H1 (cell line): ENCODE measurements at regions not wholly inside any gene's neighbourhood (a gene's known extent, or its start where the extent isn't known, plus 50 kb on each side); places are given as distances from the start of the nearest gene placed in this dataset.

ENCODE experiments used
- CTCF ChIA-PET: fragments of 300-600 bp; sonication (Branson Sonifier 250); formaldehyde crosslinking; loops from one replicate; lab custom pipeline; 2021; ENCODE audit not compliant: partially characterized antibody; lab: Charles Lee
- POLR2A ChIA-PET: fragments of 300-600 bp; sonication (Branson Sonifier 250); formaldehyde crosslinking; loops from one replicate; lab custom pipeline; 2021; ENCODE audit warnings: inconsistent platforms; ENCODE audit not compliant: partially characterized antibody; lab: Charles Lee
- DNase-seq, 2 experiments: peaks; one replicate each; pipeline versions ENCODE4 v3.0.0 to v3.0.0-alpha.2; 2010 to 2022; ENCODE audit warnings: low spot score in 2 of 2, low read depth in 1 of 2, mixed read lengths in 1 of 2
- FAIRE-seq: peaks from 2 replicates; lab custom pipeline; 2011; peaks lifted over from hg19 to GRCh38; lab: Jason Lieb, UNC
- H2AFZ ChIP-seq: 2 replicates; pipeline ENCODE4 v1.8.1; 2012; ENCODE audit warnings: low read length, inconsistent platforms
- H2AK5ac ChIP-seq: 2 replicates; pipeline ENCODE4 v1.6.1; 2013; ENCODE audit warnings: low read depth, low read length
- H2BK120ac ChIP-seq: replicated peaks from 2 replicates; pipeline ENCODE3; 2013; ENCODE audit warnings: low read depth, low read length, inconsistent platforms
- H2BK12ac ChIP-seq: 2 replicates; pipeline ENCODE4 v1.6.1; 2013; ENCODE audit warnings: low read depth, low read length
- H2BK15ac ChIP-seq: 2 replicates; pipeline ENCODE4 v1.6.1; 2013; ENCODE audit warnings: low read length
- H2BK20ac ChIP-seq: 2 replicates; pipeline ENCODE4 v1.6.1; 2013; ENCODE audit warnings: low read length
- H2BK5ac ChIP-seq: 2 replicates; pipeline ENCODE4 v1.6.1; 2013; ENCODE audit warnings: low read depth, low read length
- H3K14ac ChIP-seq: 2 replicates; pipeline ENCODE4 v1.6.1; 2013; ENCODE audit warnings: inconsistent platforms; ENCODE audit not compliant: insufficient read length
- H3K18ac ChIP-seq: 2 replicates; pipeline ENCODE4 v1.6.1; 2013; ENCODE audit warnings: low read length; ENCODE audit errors: extremely low read depth
- H3K23ac ChIP-seq: 2 replicates; pipeline ENCODE4 v1.6.1; 2013; ENCODE audit warnings: inconsistent platforms; ENCODE audit not compliant: insufficient read length
- H3K23me2 ChIP-seq: 2 replicates; pipeline ENCODE4 v1.6.1; 2013; ENCODE audit warnings: low read depth, low read length
- H3K27ac ChIP-seq: 2 replicates; pipeline ENCODE4 v1.6.1; 2011; ENCODE audit warnings: low read depth, low read length, inconsistent platforms
- H3K27me3 ChIP-seq, 4 experiments: replicated peaks in 1 of 4; 1 replicate in 1 of 4; 2 replicates in 3 of 4; pipeline versions ENCODE4 v1.6.1 to v1.8.1; 2011 to 2013; ENCODE audit warnings: low read length in 3 of 4, mild to moderate bottlenecking in 3 of 4, inconsistent platforms in 2 of 4, mixed read lengths in 2 of 4, moderate library complexity in 1 of 4; ENCODE audit not compliant: control insufficient read depth in 3 of 4, insufficient read depth in 3 of 4; ENCODE audit errors: extremely low read depth in 1 of 4
- H3K36me3 ChIP-seq, 4 experiments: 2 replicates each; pipeline versions ENCODE4 v1.6.1 to v1.8.1; 2011 to 2013; ENCODE audit warnings: mild to moderate bottlenecking in 4 of 4, low read length in 3 of 4, moderate library complexity in 2 of 4, control low read depth in 1 of 4, inconsistent platforms in 1 of 4; ENCODE audit not compliant: insufficient read depth in 4 of 4, control insufficient read depth in 2 of 4
- H3K4ac ChIP-seq: replicated peaks from 2 replicates; pipeline ENCODE3; 2013; ENCODE audit warnings: low read length, low read depth, mixed read lengths, inconsistent platforms; ENCODE audit not compliant: insufficient read length
- H3K4me1 ChIP-seq, 4 experiments: replicated peaks in 1 of 4; 1 replicate in 1 of 4; 2 replicates in 3 of 4; pipeline versions ENCODE4 v1.6.1 to v1.8.1; 2011 to 2013; ENCODE audit warnings: low read length in 3 of 4, inconsistent platforms in 2 of 4, mixed read lengths in 1 of 4; ENCODE audit not compliant: insufficient read depth in 4 of 4, control insufficient read depth in 3 of 4
- H3K4me2 ChIP-seq, 2 experiments: 2 replicates each; pipeline versions ENCODE4 v1.6.1 to v1.8.1; 2011 to 2013; ENCODE audit warnings: low read depth in 2 of 2, low read length in 2 of 2, control low read depth in 1 of 2, inconsistent platforms in 1 of 2, mild to moderate bottlenecking in 1 of 2; ENCODE audit not compliant: insufficient read depth in 1 of 2
- H3K4me3 ChIP-seq, 4 experiments: fragments of 200-600, 300-600 bp in 1 of 4; sonication (generic), shearing (Covaris generic), sonication (Bioruptor Twin) in 1 of 4; 2 replicates each; pipeline versions ENCODE4 v1.5.1 to v1.8.1; 2011 to 2016; ENCODE audit warnings: low read length in 4 of 4, low read depth in 3 of 4, control low read depth in 2 of 4, inconsistent platforms in 2 of 4, mild to moderate bottlenecking in 2 of 4, mixed read lengths in 1 of 4, moderate library complexity in 1 of 4; ENCODE audit not compliant: insufficient read depth in 2 of 4; ENCODE audit errors: extremely low read depth in 1 of 4
- H3K56ac ChIP-seq: replicated peaks from 2 replicates; pipeline ENCODE3; 2013; ENCODE audit warnings: low read depth, mild to moderate bottlenecking, mixed read lengths, low read length, inconsistent platforms; ENCODE audit not compliant: insufficient read length
- H3K79me1 ChIP-seq: 2 replicates; pipeline ENCODE4 v1.6.1; 2013; ENCODE audit warnings: low read depth, low read length, control low read depth
- H3K79me2 ChIP-seq, 2 experiments: 2 replicates each; pipeline versions ENCODE4 v1.6.1 to v1.8.1; 2012 to 2013; ENCODE audit warnings: low read length in 2 of 2, mild to moderate bottlenecking in 2 of 2, inconsistent platforms in 1 of 2; ENCODE audit not compliant: insufficient read depth in 2 of 2, control insufficient read depth in 1 of 2
- H3K9ac ChIP-seq, 4 experiments: replicated peaks in 1 of 4; 1 replicate in 1 of 4; 2 replicates in 3 of 4; pipeline versions ENCODE4 v1.6.1 to v1.8.1; 2011 to 2013; ENCODE audit warnings: low read depth in 3 of 4, low read length in 3 of 4, control low read depth in 2 of 4, mild to moderate bottlenecking in 2 of 4, moderate library complexity in 2 of 4, inconsistent platforms in 1 of 4; ENCODE audit errors: extremely low read depth in 1 of 4
- H3K9me3 ChIP-seq, 2 experiments: 2 replicates each; pipeline versions ENCODE4 v1.6.1 to v1.8.1; 2012 to 2013; ENCODE audit warnings: mild to moderate bottlenecking in 2 of 2, moderate library complexity in 2 of 2, control low read depth in 1 of 2, inconsistent platforms in 1 of 2, low read depth in 1 of 2, low read length in 1 of 2, mixed read lengths in 1 of 2; ENCODE audit not compliant: insufficient read depth in 2 of 2
- H4K20me1 ChIP-seq, 2 experiments: replicated peaks in 1 of 2; 2 replicates each; pipeline versions ENCODE3 to v1.8.1; 2011 to 2013; ENCODE audit warnings: inconsistent platforms in 2 of 2, low read length in 2 of 2, mild to moderate bottlenecking in 1 of 2; ENCODE audit not compliant: insufficient read depth in 2 of 2, control insufficient read depth in 1 of 2
- H4K5ac ChIP-seq: 2 replicates; pipeline ENCODE4 v1.6.1; 2013; ENCODE audit warnings: low read length, low read depth, mixed read lengths, inconsistent platforms; ENCODE audit not compliant: insufficient read length
- H4K8ac ChIP-seq: 2 replicates; pipeline ENCODE4 v1.8.0; 2013; ENCODE audit warnings: mild to moderate bottlenecking, moderate library complexity, low read length, inconsistent platforms; ENCODE audit not compliant: insufficient read depth; ENCODE audit errors: extremely low read depth
- H4K91ac ChIP-seq: replicated peaks from 2 replicates; pipeline ENCODE3; 2013; ENCODE audit warnings: low read length, mixed read lengths, inconsistent platforms; ENCODE audit not compliant: insufficient read length
- BCL11A ChIP-seq, 2 experiments: IDR thresholded peaks; one replicate each; pipeline ENCODE4 v1.6.1; 2011; ENCODE audit warnings: low read depth in 2 of 2, low read length in 2 of 2, mild to moderate bottlenecking in 2 of 2
- CHD1 ChIP-seq: IDR thresholded peaks from 2 replicates; pipeline ENCODE4 v1.6.1; 2012; ENCODE audit warnings: low read depth, low read length, improper control_type of control experiment
- CTBP2 ChIP-seq: IDR thresholded peaks from 2 replicates; pipeline ENCODE4 v1.7.0; 2011; ENCODE audit warnings: borderline replicate concordance, mild to moderate bottlenecking, moderate library complexity, mixed read lengths, low read length; ENCODE audit not compliant: insufficient read depth, insufficient read length
- EGR1 ChIP-seq: IDR thresholded peaks from 2 replicates; pipeline ENCODE4 v1.6.1; 2011; ENCODE audit warnings: low read depth, low read length, borderline replicate concordance
- EZH2 ChIP-seq: fragments of 200-600 bp; sonication (generic); IDR thresholded peaks from 2 replicates; pipeline ENCODE4 v1.7.1; 2012; ENCODE audit warnings: low read depth, mild to moderate bottlenecking, moderate library complexity, low read length, inconsistent platforms; ENCODE audit not compliant: severe bottlenecking
- FOSL1 ChIP-seq: IDR thresholded peaks from 2 replicates; pipeline ENCODE4 v1.6.1; 2011; ENCODE audit warnings: mild to moderate bottlenecking, low read depth, low read length, moderate library complexity; ENCODE audit not compliant: insufficient read depth
- HDAC2 ChIP-seq, 2 experiments: fragments of 300-600 bp in 1 of 2; sonication (generic) in 1 of 2; IDR thresholded peaks; 2 replicates each; pipeline ENCODE4 v1.6.1; 2011 to 2012; ENCODE audit warnings: low read depth in 2 of 2, low read length in 2 of 2, mild to moderate bottlenecking in 2 of 2, moderate library complexity in 2 of 2, borderline replicate concordance in 1 of 2, inconsistent platforms in 1 of 2
- JUN ChIP-seq: IDR thresholded peaks from 2 replicates; pipeline ENCODE4 v1.6.1; 2011; ENCODE audit warnings: low read depth, mild to moderate bottlenecking, improper control_type of control experiment, low read length
- MAFK ChIP-seq: IDR thresholded peaks from 2 replicates; pipeline ENCODE4 v1.6.1; 2012; ENCODE audit warnings: low read depth, mild to moderate bottlenecking, improper control_type of control experiment, low read length
- NANOG ChIP-seq: IDR thresholded peaks from 2 replicates; pipeline ENCODE4 v1.6.1; 2011; ENCODE audit warnings: low read length, low read depth, mild to moderate bottlenecking, inconsistent platforms; ENCODE audit not compliant: insufficient read depth, poor library complexity, severe bottlenecking
- SIX5 ChIP-seq: IDR thresholded peaks from 2 replicates; pipeline ENCODE4 v1.6.1; 2011; ENCODE audit warnings: mild to moderate bottlenecking, low read depth, low read length
- SP1 ChIP-seq: IDR thresholded peaks from 2 replicates; pipeline ENCODE4 v1.6.1; 2011; ENCODE audit warnings: low read depth, low read length
- TAF7 ChIP-seq: optimal IDR thresholded peaks from 2 replicates; pipeline ENCODE3; 2011; ENCODE audit warnings: low read depth, mild to moderate bottlenecking, inconsistent platforms, low read length, moderate library complexity, borderline replicate concordance
- TBP ChIP-seq: IDR thresholded peaks from 2 replicates; pipeline ENCODE4 v1.6.1; 2011; ENCODE audit warnings: low read depth, low read length, improper control_type of control experiment
- TCF12 ChIP-seq: IDR thresholded peaks from 2 replicates; pipeline ENCODE4 v1.6.1; 2011; ENCODE audit warnings: low read depth, mild to moderate bottlenecking, low read length
- WGBS, 2 experiments: shearing (Covaris generic) in 1 of 2; methylation state at CpG; one replicate each; pipeline versions ENCODE4 v1.1.6 to v1.1.7; 2013 to 2015; ENCODE audit warnings: low lambda C conversion rate in 2 of 2, mixed read lengths in 2 of 2, inconsistent platforms in 1 of 2, low coverage in 1 of 2, missing lambda C conversion rate in 1 of 2; ENCODE audit not compliant: insufficient replicate concordance in 2 of 2, insufficient coverage in 1 of 2, insufficient read length in 1 of 2; ENCODE audit errors: extremely low coverage in 1 of 2, missing lambda C conversion rate in 1 of 2; 5-methylcytosine and 5-hydroxymethylcytosine counted together

DNA sequence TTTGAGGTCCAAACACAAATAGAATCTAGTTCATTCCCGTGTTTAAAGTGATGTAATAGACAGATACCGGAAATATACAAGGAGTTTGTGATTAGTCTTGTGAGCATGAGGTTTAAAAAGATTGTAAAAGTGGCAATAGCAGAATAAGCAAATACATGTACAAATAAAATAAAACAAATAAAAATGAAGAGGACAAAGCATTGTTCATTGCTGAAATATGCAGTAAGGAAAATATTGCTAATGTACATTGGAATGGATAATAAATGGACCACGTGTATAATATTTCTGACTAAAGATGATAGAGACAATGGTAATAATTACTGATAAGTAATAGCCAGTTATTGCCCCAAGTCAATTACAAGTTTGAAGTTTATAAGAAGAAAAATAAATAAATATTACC lies 75.6 kb upstream of the RTL1 start:
- POLR2A ChIA-PET = no interaction called here
- CTCF ChIA-PET = no interaction called here
- no peak overlapping the region for H4K8ac ChIP-seq
- WGBS, 2 experiments = 81% methylated on average over 3 of the region's 3 CpGs; no CpG with 5 or more reads in 1 of the 2 experiments
- H3K23ac ChIP-seq = no peak overlapping the region
- no peak overlapping the region for H2BK120ac ChIP-seq
- no peak overlapping the region for H3K18ac ChIP-seq
- H3K27ac ChIP-seq = no peak overlapping the region
- H3K4me1 ChIP-seq = no peaks in the 10 kb centered on the region
- H3K9me3 ChIP-seq = no peaks in the 10 kb centered on the region
- no peak overlapping the region for H3K14ac ChIP-seq
- H2AK5ac ChIP-seq = no peak overlapping the region
- H3K23me2 ChIP-seq = no peaks in the 10 kb centered on the region
- H3K56ac ChIP-seq = no peak overlapping the region
- H3K4ac ChIP-seq = no peak overlapping the region
- no peaks in the 10 kb centered on the region for H3K79me2 ChIP-seq
- H2AFZ ChIP-seq = no peak overlapping the region
- H3K36me3 ChIP-seq = no peaks in the 10 kb centered on the region
- no peak overlapping the region for H2BK5ac ChIP-seq
- FAIRE-seq = no peak
- no peaks in the 10 kb centered on the region for H4K20me1 ChIP-seq
- no peak overlapping the region for H2BK15ac ChIP-seq
- H2BK12ac ChIP-seq = no peak overlapping the region
- no peak overlapping the region for H4K5ac ChIP-seq
- no peaks in the 10 kb centered on the region for H3K79me1 ChIP-seq
- H3K4me2 ChIP-seq = no peak overlapping the region
- DNase-seq = no peak
- H2BK20ac ChIP-seq = no peak overlapping the region
- no peak overlapping the region for H4K91ac ChIP-seq
- no peak overlapping the region for H3K9ac ChIP-seq
- H3K27me3 ChIP-seq = no peaks in the 10 kb centered on the region
- H3K4me3 ChIP-seq = no peak overlapping the region
- TF ChIP-seq TBP = no peak
- no peak for TF ChIP-seq NANOG
- no peak for TF ChIP-seq CTBP2
- TF ChIP-seq SIX5 = no peak
- no peak for TF ChIP-seq BCL11A (IDR thresholded peaks at IDR 0.05; ENCODE audit: low read depth in 2 of 2, low read length in 2 of 2)
- no peak for TF ChIP-seq SP1
- TF ChIP-seq MAFK = no peak
- no peak for TF ChIP-seq TAF7
- TF ChIP-seq HDAC2 (IDR thresholded peaks at IDR 0.05; ENCODE audit: borderline replicate concordance in 1 of 2, low read depth in 2 of 2, low read length in 2 of 2) = no peak
- TF ChIP-seq TCF12 = no peak
- no peak for TF ChIP-seq CHD1
- no peak for TF ChIP-seq EZH2
- no peak for TF ChIP-seq FOSL1
- TF ChIP-seq JUN = no peak
- no peak for TF ChIP-seq EGR1
